ENCODE measurements at regions not wholly inside any gene's neighbourhood (a gene's known extent, or its start where the extent isn't known, plus 50 kb on each side); places are given as distances from the start of the nearest gene placed in this dataset.

GRCh38 chr14:100399052-100399849 lies 76.1 kb downstream of the SLC25A47 start:
- peak; percentile 67 for FAIRE-seq

GRCh38 chr14:100400115-100400514 lies 77.0 kb downstream of the SLC25A47 start:
- no peak for FAIRE-seq

GRCh38 chr14:100401031-100401692 lies 78.0 kb downstream of the SLC25A47 start:
- FAIRE-seq: no peak

GRCh38 chr14:100401792-100402191 lies 78.7 kb downstream of the SLC25A47 start:
- FAIRE-seq: no peak

GRCh38 chr14:100402631-100403030 lies 79.5 kb downstream of the SLC25A47 start:
- FAIRE-seq: no peak

GRCh38 chr14:100403105-100403504 lies 80.0 kb downstream of the SLC25A47 start:
- no peak for FAIRE-seq

- FAIRE-seq: no peak
These were observed 80.7 kb downstream of the SLC25A47 start for GRCh38 chr14:100403802-100404365.

- no peak for FAIRE-seq
These were observed 81.3 kb downstream of the SLC25A47 start for GRCh38 chr14:100404419-100404818.

- no peak for FAIRE-seq
These were observed 82.8 kb downstream of the SLC25A47 start for GRCh38 chr14:100405760-100406455.

GRCh38 chr14:100406505-100407131 lies 83.5 kb downstream of the SLC25A47 start:
- FAIRE-seq: no peak

GRCh38 chr14:100407376-100408102 lies 84.4 kb downstream of the SLC25A47 start:
- FAIRE-seq: no peak

- FAIRE-seq: no peak
These were observed 85.3 kb downstream of the SLC25A47 start for GRCh38 chr14:100408350-100409002.

GRCh38 chr14:100409003-100409360 lies 85.8 kb downstream of the SLC25A47 start:
- FAIRE-seq: no peak

- FAIRE-seq: peak; percentile 11
These were observed 86.5 kb downstream of the SLC25A47 start for GRCh38 chr14:100409651-100410050.

- FAIRE-seq: no peak
These were observed 87.0 kb downstream of the SLC25A47 start for GRCh38 chr14:100410056-100410565.

- FAIRE-seq: no peak
These were observed 90.6 kb downstream of the SLC25A47 start for GRCh38 chr14:100413699-100414098.

GRCh38 chr14:100415226-100415625 lies 92.1 kb downstream of the SLC25A47 start:
- no peak for FAIRE-seq

- no peak for FAIRE-seq
These were observed 93.0 kb downstream of the SLC25A47 start for GRCh38 chr14:100416081-100416680.

GRCh38 chr14:100416921-100417860 lies 94.1 kb downstream of the SLC25A47 start:
- FAIRE-seq: peak; percentile 73

- no peak for FAIRE-seq
These were observed 96.7 kb downstream of the SLC25A47 start for GRCh38 chr14:100419856-100420255.

Data from G401.6 (cell line).